Adipocyte (in vitro differentiated cells): ENCODE measurements at regions not wholly inside any gene's neighbourhood (a gene's known extent, or its start where the extent isn't known, plus 50 kb on each side); places are given as distances from the start of the nearest gene placed in this dataset.

Source experiments
- DNase-seq: peaks from one replicate; pipeline ENCODE4 v3.0.0-alpha.2; 2015; ENCODE audit warnings: low read depth
- H3K27me3 ChIP-seq: replicated peaks from 2 replicates; pipeline ENCODE4 v1.7.0; 2013; ENCODE audit warnings: mild to moderate bottlenecking, low read length, moderate library complexity; ENCODE audit not compliant: control insufficient read depth, insufficient read depth
- H3K36me3 ChIP-seq: 2 replicates; pipeline ENCODE4 v1.7.0; 2013; ENCODE audit warnings: low read length, mild to moderate bottlenecking, moderate library complexity; ENCODE audit not compliant: control insufficient read depth, insufficient read depth, severe bottlenecking
- H3K4me1 ChIP-seq: 2 replicates; pipeline ENCODE4 v1.7.0; 2013; ENCODE audit warnings: mild to moderate bottlenecking, low read length, moderate library complexity; ENCODE audit not compliant: control insufficient read depth, insufficient read depth
- H3K4me3 ChIP-seq: 2 replicates; pipeline ENCODE4 v1.7.0; 2013; ENCODE audit warnings: mild to moderate bottlenecking, low read length, moderate library complexity
- H3K9ac ChIP-seq: 2 replicates; pipeline ENCODE4 v1.7.0; 2013; ENCODE audit warnings: mild to moderate bottlenecking, low read length, moderate library complexity
- H3K9me3 ChIP-seq: 2 replicates; pipeline ENCODE4 v1.7.0; 2013; ENCODE audit warnings: mild to moderate bottlenecking, low read length, moderate library complexity; ENCODE audit not compliant: control insufficient read depth

DNA sequence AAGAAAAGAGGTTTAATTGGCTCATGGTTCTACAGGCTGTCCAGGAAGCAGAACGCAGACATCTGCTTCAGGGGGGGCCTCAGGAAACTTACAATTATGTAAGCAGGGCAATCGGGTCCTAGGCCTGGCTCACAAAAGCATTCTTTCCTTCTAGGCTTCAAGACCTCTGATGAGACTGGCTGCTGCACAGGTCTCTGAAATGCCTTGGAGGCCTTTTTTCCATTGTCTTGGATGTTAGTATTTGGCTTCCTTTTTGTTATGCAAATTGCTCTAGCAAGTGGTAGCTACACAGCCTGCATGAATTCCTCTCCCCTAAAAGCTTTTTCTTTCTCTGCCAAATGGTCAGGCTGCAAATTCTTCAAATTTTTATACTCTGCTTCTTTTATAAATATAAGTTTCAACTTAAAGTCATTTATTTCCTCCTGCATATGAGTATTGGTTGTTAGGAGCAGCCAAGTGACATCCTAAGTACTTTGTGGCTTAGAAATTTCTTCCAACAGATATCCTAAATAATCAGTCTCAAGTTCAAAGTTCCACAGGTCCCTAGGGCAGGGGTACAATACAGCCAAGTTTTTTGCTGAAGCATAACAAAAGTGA, 83.1 kb upstream of the SEMA3A start:
- DNase-seq: no peak
- no peaks in the 10 kb centered on the region for H3K4me1 ChIP-seq

DNA sequence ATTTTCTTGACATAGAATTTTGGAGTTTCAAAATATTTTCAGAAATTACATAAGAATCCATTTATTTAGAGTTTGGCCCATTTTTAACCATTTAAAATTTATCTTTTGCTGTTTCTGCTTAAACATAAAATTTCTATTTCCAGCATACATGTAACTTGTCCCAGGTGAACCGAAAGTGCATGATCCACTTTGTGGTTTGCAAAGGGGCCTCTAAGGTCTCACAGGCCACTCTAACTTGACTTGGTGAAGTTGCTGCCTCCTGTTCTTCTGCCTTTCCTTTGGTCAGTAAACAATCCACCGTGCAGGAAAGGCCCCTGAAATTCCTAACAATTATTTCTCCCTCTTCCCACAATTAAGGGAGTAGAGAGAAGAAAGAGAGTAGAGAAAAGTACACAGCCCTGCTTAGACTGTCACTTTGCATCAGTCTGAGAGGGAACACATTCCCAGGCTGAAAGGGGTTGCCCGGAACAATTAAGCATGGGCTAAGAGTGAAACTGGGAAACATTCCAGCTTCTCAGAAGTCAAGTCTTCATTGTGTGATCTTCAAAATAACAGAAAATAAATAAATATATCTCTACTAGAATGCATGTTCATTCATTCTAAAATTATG, 79.5 kb upstream of the SEMA3A start:
- Histone ChIP-seq H3K9me3 (no peaks in the 10 kb centered on the region), H3K4me3 (no peak overlapping the region), H3K4me1 (peaks cover 11% of the 10 kb centered on the region), H3K9ac (no peak overlapping the region), H3K27me3 (no peaks in the 10 kb centered on the region), H3K36me3 (no peaks in the 10 kb centered on the region)
- peak; percentile 91 for DNase-seq

More for the DNA sequence above, 83.1 kb upstream of the SEMA3A start:
- Histone ChIP-seq H3K36me3 (no peaks in the 10 kb centered on the region), H3K27me3 (no peaks in the 10 kb centered on the region), H3K4me3 (no peak overlapping the region), H3K9ac (no peak overlapping the region), H3K9me3 (no peaks in the 10 kb centered on the region)

DNA sequence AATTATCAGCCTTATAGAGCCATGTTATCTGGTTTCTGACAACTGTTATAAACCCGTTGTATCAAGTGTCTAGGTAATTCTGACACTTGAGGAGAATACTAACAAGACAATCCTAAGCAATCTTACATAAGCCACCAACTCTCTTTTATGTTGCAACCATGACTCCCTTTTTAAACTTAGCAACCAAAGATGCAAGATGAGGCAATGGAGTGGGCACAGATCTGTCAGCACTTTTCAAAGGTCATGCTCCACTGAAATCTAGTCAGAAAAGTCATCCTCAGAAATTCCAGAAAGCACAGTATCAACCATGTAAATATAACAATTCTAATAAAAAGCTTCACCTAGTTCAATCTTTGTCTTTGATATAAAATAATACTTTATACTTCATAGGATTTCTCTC, 77.0 kb upstream of the SEMA3A start:
- Histone ChIP-seq H3K4me3 (no peak overlapping the region), H3K9ac (no peak overlapping the region), H3K27me3 (no peaks in the 10 kb centered on the region), H3K9me3 (no peaks in the 10 kb centered on the region), H3K36me3 (no peaks in the 10 kb centered on the region), H3K4me1 (peaks cover 11% of the 10 kb centered on the region)
- peak; percentile 79 for DNase-seq

DNA sequence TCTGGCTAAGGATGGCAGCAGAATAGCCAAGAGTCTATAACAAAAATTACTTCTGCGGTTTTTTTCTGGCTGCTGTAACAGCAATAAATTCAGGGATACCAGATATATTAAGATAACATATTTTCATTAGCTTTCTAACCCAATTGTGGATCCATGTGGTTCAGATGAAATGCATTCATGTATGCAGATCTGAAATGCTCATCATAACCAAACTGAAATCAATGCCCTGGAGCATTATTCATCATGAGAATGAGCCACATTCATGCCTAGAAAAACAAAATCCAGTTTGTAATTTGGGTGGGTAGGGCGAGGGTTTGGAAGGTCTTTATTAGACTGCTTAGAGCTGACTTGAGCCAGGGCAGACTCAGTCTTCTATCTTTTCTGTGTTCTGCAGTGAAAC, 69.8 kb upstream of the SEMA3A start:
- H3K27me3 ChIP-seq: no peaks in the 10 kb centered on the region
- no peak overlapping the region for H3K9ac ChIP-seq
- no peaks in the 10 kb centered on the region for H3K9me3 ChIP-seq
- no peaks in the 10 kb centered on the region for H3K36me3 ChIP-seq
- H3K4me1 ChIP-seq: no peaks in the 10 kb centered on the region
- no peak overlapping the region for H3K4me3 ChIP-seq
- peak; percentile 50 for DNase-seq

DNA sequence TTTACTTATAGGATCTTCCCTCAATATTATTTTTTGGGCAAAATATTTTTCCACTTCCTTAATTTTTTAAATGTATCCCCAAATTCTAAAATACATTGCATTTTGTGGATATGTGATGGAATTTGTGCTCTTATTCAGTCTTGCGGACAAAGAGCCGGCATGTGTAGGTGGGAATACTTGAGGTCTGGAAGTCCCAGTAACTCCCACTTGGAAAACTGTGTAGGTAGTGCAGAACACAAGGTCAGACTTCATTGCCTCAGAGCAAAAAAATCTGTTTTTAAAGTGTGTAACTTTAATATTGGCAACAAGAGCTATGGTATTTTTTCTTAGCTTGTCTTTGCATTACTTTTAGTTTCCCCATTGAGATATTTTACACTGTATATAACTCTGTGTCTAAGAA, 68.5 kb upstream of the SEMA3A start:
- Histone ChIP-seq H3K9me3 (no peaks in the 10 kb centered on the region), H3K4me3 (no peak overlapping the region), H3K4me1 (no peaks in the 10 kb centered on the region), H3K36me3 (no peaks in the 10 kb centered on the region), H3K9ac (no peak overlapping the region), H3K27me3 (no peaks in the 10 kb centered on the region)
- DNase-seq: no peak

DNA sequence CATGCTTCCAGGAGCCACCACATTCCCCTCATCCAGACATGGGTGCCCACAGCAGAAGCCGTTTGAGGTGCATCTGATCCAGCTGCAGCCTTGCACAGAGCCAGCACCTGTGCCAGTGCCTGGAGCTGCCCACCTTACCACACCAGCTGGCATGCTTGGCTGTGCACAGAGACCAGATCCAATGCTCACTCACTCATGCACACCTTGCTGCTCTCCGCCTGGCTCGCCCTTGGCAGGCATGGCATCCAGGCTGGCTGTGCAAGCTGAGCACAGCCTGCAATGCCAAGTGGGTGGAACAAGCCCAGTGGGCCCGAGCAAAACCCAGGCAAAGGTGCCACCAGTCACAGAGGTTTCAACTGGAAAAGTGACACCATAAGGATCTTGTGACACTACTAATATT, 66.9 kb upstream of the SEMA3A start:
- Histone ChIP-seq H3K27me3 (no peaks in the 10 kb centered on the region), H3K36me3 (no peaks in the 10 kb centered on the region), H3K9ac (no peak overlapping the region), H3K9me3 (no peaks in the 10 kb centered on the region), H3K4me1 (no peaks in the 10 kb centered on the region), H3K4me3 (no peak overlapping the region)
- DNase-seq: no peak

DNA sequence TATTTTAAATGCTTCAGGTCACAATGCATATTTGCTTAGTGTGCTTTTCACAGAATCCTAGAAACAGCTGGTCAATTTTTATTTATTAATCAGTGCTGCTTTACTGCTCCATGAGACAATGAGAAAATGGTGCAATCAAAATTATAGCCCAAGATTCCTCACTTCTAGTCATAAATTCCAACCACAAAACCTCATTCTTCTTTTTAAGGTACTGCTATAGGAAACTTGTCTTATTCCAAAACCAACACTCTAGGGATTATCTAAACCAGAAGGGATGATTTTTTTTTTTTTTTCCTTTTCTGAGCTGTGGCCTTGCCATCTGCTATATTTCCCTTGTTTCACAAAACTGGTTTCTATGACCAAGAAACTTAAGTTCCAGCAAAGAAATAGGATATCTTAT, 64.0 kb upstream of the SEMA3A start:
- Histone ChIP-seq H3K4me3 (no peak overlapping the region), H3K36me3 (no peaks in the 10 kb centered on the region), H3K9ac (no peak overlapping the region), H3K4me1 (no peaks in the 10 kb centered on the region), H3K27me3 (no peaks in the 10 kb centered on the region), H3K9me3 (no peaks in the 10 kb centered on the region)
- DNase-seq: peak; percentile 57

DNA sequence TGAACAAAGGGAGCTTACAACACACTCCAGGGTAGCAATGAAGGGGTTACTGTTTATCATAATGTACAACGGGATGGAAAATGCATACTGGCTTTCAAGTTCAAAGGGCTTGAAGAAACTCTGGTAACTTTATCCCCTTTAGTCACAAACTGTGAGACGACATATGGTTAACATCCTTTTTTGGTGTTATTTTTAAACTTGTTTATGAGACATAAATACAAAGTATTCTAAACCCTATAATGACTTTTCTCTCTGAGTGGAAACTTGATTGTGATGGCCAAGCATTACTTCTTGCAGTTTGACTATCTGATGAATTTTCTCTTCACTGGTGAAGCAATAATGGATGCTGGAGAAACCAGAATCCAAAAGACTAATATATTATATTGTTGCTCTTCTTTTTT, 62.0 kb upstream of the SEMA3A start:
- Histone ChIP-seq H3K27me3 (no peaks in the 10 kb centered on the region), H3K9ac (no peak overlapping the region), H3K4me1 (peaks cover 4% of the 10 kb centered on the region)

DNA sequence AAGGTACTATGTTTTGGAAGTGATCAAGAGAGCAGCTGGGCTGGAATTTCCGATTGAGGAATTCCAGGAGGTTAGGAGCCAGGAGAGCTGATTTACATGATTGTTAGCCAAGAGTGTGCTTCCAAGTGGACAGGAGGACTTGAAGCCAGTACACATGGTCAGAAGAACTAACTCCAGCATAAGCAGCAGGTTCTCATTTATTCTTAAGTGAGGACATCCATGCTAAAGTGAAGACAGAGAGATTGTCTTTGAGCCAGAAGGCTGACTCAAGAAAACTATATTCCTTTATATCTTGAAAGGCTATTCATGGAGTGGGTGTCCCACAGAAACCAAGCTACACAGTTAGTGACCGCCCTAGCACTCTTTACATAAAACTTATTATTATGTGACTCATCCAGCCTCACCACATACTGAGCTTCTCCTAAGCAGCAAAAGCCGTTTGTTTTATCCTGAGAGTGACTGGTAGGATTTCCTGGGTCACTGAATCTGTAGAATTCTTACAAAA, 56.7 kb upstream of the SEMA3A start:
- Histone ChIP-seq H3K9me3 (no peaks in the 10 kb centered on the region), H3K9ac (no peak overlapping the region), H3K27me3 (no peaks in the 10 kb centered on the region), H3K4me3 (no peak overlapping the region), H3K36me3 (no peaks in the 10 kb centered on the region), H3K4me1 (peaks cover 13% of the 10 kb centered on the region)
- peak; percentile 70 for DNase-seq

More for the DNA sequence above, 62.0 kb upstream of the SEMA3A start:
- H3K9me3 ChIP-seq: no peaks in the 10 kb centered on the region
- H3K4me3 ChIP-seq: no peak overlapping the region
- no peaks in the 10 kb centered on the region for H3K36me3 ChIP-seq
- no peak for DNase-seq

DNA sequence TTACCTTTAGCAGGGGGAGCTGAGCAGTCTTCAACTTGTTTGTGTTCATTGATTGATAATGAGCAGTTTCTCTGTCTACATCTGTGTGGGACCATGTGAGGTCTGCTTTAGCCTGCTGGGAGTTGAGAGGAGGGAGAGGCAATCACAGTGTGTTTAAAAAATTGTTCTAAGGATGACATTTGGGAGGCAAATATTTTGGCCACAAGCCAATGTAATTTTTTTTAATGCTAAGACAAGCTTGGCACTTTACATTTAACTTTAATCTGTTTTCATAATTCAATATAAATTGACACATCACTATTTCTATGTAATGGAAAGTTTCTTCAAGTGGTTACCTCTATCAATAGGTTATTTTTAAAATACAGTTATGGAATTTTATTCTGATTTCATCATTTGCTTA, 55.9 kb upstream of the SEMA3A start:
- Histone ChIP-seq H3K9me3 (no peaks in the 10 kb centered on the region), H3K4me3 (no peak overlapping the region)

DNA sequence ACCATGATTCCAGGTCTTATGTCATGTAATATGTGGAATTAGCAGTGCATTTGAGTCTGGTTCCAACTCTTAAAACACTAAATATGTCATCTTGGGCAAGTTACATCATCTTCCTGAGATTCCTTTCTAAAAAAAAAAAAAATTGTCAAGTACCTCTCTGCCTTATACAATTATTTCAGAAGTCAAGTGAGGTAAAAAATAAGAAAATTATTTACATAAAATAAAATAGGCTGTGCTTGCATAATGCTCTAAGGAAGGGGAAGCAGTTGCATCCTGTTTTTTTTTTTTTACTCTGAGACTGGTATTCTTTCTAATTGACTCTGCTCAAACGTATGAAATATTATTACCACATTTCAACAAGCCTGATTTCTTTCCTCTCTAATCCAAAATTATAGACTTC, 55.1 kb upstream of the SEMA3A start:
- Histone ChIP-seq H3K36me3 (no peaks in the 10 kb centered on the region), H3K27me3 (no peaks in the 10 kb centered on the region), H3K9ac (no peak overlapping the region), H3K9me3 (no peaks in the 10 kb centered on the region), H3K4me3 (no peak overlapping the region), H3K4me1 (peaks cover 13% of the 10 kb centered on the region)
- DNase-seq: no peak

More for the DNA sequence above, 55.9 kb upstream of the SEMA3A start:
- no peaks in the 10 kb centered on the region for H3K36me3 ChIP-seq
- peaks cover 13% of the 10 kb centered on the region for H3K4me1 ChIP-seq
- no peak for DNase-seq
- no peaks in the 10 kb centered on the region for H3K27me3 ChIP-seq
- H3K9ac ChIP-seq: no peak overlapping the region

DNA sequence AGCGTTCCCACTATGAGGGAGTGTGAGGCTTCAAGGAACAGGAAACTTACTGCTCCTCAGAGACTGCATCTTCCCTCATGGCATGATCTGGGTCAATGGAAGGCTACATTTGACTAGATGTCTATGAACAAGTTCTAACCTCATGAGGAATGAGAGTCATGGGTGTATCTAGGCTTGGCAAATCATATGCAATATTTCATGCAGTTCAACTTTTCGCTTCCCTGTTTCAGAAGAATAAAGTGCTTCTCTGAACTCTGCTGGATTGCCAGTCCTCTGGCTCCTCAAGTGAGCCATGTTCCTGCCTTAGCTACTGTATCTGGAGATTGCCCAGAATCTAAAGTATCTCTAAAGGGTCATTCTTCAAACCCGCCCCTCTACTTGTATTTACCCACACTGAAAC, 54.3 kb upstream of the SEMA3A start:
- no peak overlapping the region for H3K9ac ChIP-seq
- no peak overlapping the region for H3K4me3 ChIP-seq
- no peaks in the 10 kb centered on the region for H3K9me3 ChIP-seq
- DNase-seq: no peak
- H3K36me3 ChIP-seq: no peaks in the 10 kb centered on the region
- H3K27me3 ChIP-seq: no peaks in the 10 kb centered on the region
- H3K4me1 ChIP-seq: peaks cover 13% of the 10 kb centered on the region
